NOMO-1 treated with dmso at 0.1 percent for 144 hours (cell line): ENCODE measurements at regions not wholly inside any gene's neighbourhood (a gene's known extent, or its start where the extent isn't known, plus 50 kb on each side); places are given as distances from the start of the nearest gene placed in this dataset.

Source experiments
- DNase-seq: peaks from one replicate; lab custom pipeline; 2025; ENCODE audit not compliant: unreplicated experiment; lab: John Stamatoyannopoulos, UW

DNA sequence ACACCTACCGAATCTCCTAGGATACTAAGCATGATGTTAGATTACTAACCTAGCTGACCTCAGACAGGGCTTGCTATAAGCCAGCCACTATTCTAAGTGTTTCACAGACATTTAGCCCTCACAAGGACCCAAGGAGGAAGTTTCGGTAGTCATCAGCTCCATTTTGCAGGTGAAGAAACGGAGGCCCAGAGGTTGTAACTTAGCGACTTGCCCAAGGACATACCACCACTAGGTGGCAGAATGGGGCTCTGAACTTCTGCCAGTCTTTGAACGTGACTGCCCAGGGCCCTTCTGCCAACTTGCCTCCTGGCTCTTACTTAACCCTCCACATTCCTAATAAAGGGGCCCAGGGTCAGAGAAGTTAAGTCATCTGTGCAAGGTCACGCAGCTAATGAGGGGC is 283.5 kb downstream of the C1orf94 start:
- DNase-seq = peak; percentile 1

DNA sequence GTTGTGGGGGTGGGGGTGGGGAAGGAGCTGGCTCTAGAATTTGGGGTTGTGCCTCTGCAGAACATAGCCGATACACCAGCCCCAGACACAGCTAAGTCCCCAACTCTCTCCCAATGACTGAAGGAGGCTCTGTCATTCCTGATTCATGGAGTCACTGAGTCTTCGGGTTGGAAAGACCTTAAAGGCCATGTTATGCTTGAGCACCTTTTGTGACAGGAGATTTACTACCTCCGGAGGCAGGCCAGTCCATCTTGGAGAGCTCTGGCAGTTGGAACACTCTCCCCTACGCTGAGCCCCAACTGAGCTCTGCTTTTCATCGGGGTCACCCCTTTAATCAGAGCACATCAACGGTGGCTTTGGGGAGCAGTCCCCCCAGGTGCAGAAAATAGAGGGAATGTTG is 284.4 kb upstream of the GJB5 start:
- no peak for DNase-seq

DNA sequence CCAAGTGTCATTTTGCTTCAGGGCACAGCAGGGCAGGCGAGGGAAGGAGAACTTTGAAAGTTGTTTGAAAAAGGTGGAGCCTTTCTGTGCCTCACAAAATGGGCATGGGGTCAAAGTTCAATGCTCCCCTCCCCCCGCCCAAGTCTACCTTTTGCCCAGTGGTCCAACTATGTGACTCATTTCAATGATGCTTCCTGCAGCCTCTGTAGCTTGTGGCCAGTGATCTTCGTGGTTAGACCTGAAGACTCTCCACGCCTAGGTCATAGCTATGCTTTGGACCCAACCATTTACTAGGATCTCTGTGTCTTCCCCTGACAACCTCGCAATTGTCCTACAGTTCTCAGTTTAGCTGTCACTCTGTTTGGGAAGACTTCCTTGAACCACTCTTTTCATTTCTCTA is 280.3 kb upstream of the GJB5 start:
- DNase-seq = no peak

DNA sequence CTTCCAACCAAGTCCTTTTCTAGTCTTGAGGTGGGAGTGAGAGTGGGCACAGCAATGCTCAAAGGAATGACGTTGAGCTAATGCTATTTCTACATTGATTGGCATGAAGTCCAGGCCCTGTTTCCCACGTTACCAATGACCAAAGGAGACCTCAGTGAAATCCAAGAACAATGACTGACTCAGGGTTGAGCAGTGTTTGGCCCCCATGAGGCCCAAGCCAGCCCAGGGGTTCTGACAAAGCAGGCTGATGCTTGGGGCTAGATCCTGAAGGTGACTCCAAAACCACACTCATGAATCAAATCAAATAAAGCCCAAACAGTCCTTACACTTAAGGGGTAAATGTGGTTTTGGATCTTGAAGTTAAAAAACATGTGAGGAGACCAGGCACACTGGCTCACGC is 278.5 kb upstream of the GJB5 start:
- no peak for DNase-seq

DNA sequence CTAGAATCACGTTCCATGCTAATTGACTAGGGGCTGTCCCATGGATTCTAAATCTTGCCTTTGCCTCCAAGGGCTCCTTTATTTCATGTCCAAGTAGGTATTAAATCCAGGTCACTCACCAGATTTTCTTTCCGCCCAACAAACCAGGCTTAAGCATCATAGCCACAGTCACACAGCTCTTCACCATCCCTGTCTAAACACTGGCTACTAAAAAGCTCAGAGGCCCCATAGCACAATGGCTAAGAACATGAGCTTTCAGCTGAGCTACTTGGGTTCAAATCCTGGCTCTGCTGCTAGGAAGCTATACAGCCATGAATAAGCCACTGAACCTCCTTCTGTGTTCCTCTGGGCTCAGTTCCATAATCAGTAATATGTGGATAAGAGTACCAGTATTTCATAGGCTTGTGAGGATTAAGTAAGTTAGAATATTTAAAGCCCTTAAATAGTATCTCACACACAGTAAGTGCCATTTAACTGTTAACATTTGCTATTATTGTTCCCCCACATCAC is 277.2 kb upstream of the GJB5 start:
- no peak for DNase-seq

DNA sequence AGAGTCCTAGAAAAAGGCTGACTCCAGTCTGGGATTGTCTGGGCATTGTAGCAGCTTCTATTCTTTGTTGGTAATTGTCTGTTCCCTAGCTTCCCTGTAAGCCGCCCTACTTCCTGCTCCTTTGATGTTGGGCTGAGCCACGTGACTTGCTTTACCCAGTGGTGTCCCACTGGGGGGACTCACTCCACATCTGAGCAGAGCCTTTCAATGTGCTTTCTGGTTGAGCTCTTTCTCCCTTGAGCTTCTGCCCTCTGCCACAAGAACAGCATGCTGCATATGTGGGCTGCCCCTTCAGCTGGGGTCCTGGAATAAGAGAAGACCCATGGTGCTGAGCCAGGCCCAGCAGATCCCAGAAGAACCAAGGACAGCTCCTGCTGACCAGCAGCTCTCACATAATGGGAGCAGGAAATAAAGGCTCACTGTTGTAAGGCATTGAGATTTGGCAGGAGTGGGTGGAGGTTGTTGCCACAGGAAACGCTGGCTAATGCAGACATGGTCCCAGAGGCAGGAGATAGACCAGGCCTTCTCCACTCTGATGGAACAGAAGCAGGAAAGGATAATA is 276.3 kb upstream of the GJB5 start:
- DNase-seq = no peak

DNA sequence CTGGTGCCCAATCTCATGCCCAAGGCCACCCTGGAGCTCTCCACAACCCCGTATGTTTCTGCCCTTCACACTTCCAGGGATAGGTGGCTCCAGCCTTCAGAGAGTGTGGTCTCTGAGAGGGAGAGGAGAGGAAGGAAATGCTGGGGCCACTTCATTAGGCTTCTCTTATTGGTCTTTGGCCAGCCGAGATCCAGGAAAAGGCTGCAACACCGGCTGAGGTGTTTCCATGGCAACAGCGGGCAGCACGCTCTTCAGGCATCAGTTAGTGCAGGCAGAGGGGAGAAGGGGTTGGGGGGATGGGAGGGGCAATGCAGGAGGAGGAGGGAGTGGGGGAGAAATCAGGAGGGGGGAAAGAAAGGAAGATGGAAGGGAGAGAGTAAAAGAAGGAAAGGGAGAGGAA is 275.1 kb upstream of the GJB5 start:
- no peak for DNase-seq

DNA sequence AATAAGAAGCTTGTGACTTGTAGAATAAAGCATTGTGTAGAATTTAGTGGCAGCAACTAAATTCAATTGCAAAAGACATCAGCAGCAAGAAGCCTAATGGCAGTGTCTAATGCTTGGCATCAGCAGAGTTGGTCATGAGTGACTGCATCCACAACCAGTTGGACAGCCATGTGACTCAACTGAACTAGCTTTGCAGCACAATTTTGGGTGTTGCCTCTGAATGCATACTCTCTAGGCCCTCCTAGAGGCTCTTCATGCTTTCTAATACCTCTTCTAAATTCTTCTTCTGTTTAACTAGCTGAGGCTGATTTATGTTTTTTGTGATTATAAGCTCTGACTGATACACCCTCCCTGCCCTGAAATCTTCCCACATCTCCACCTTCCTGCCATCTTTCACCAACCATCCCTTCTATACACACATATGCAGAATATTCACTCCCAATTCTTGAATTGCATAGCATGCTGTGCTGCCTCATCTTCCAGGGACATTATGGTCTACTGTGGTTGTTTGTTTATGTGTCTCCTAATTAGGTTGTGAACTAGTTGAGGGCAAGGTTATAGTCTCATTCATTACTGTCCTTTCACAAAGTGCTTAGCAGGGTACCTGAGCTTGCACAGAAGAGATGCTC is 266.7 kb upstream of the GJB5 start:
- DNase-seq = no peak

DNA sequence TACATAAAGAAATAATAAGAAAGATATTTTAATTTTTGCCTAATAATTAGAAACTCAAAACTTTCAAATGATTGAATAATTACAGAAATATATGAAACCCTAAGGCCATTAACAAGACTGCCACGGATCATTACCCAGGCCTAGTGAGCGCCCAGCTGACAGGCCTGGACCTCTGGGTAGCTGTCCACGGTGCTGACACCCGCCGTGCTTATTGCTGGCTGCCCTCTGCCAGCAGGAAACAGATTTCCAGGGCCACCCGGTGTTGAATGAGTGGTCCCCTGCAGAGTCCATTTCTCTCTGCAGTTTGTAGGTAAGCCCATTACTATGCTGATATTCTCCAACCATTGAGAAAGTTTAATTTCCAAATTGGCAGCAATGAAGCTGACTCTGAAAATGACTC is 254.4 kb upstream of the GJB5 start:
- DNase-seq = no peak

DNA sequence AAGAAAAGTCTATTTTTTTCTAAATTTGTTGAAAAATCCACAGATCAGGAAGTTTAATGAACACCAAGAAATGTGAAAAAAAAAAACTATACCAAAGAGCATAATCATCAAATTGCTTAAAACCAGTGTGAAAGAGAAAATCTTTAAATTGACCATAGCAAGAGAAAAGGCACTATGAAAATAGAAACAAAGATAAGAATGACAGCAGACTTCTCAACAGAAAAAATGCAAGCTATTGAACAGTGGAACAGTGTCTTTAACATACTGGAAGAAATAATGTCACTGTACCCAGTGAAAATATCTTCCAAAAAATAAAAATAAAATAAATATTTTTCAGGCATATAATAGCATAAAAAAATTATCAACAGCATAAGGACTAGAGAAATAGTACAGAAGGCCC is 243.0 kb upstream of the GJB5 start:
- no peak for DNase-seq

DNA sequence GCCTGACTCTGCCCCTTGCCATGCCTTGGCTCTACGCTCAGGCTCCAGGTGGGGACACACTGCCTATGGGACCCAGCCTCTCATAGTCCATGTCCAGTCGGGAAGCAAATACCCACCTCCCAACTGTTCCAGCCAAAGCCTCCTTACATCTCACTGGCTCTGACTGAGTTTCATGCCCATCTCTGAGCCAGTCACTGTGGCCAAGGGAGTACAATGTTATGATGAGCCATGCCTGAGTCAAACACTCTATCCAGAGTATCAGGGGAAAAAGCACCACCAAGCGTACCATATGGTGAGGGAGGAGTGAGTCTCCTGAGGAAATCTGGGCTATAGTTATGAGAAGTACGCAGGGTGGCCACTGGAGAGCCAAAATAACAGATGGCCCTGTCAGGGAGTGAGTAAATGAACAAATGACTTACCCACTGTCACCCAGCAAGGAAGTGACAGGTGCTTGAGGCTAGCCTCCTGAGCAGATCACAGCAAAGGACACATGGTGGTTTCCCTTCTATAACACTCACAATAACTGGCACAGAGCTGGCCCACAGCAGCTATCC is 236.6 kb upstream of the GJB5 start:
- DNase-seq = no peak

DNA sequence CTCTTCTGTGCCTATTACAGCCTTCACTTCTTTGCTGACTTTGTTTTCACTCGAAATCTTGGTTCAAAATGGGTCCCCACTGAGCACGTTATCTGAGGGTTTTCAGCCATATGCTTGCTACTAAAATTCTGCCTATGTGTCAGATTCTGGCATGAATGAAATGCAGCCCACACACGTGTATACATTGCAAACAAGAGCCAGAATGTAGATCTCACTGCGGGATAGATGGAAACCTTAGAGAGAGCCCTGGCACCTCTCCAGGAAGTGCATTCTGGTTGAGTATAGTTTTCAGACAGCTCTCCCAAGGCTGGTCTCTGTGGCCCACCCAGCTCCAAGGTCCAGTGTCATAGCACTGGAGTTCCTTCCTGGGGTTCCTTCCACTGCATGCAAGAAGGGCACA is 234.7 kb upstream of the GJB5 start:
- no peak for DNase-seq

DNA sequence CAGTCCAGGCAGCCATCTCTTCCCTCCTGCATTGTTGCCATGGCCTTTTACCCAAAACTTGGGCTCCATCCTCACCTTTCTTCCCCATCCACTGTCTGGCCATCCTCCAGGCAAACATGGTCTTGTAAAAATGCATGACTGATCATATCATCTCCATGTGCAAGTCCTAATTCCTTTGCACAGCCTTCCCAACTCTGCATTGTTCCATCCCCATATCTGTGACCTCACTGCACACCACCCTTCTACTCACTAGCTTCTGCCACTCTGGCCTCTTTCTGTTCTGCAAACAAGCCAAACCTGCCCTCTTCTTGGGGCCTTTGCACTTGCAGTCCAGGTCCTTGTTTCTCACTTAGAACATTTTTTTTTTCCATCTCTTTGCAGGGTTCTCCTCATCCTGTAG is 230.1 kb upstream of the GJB5 start:
- no peak for DNase-seq

DNA sequence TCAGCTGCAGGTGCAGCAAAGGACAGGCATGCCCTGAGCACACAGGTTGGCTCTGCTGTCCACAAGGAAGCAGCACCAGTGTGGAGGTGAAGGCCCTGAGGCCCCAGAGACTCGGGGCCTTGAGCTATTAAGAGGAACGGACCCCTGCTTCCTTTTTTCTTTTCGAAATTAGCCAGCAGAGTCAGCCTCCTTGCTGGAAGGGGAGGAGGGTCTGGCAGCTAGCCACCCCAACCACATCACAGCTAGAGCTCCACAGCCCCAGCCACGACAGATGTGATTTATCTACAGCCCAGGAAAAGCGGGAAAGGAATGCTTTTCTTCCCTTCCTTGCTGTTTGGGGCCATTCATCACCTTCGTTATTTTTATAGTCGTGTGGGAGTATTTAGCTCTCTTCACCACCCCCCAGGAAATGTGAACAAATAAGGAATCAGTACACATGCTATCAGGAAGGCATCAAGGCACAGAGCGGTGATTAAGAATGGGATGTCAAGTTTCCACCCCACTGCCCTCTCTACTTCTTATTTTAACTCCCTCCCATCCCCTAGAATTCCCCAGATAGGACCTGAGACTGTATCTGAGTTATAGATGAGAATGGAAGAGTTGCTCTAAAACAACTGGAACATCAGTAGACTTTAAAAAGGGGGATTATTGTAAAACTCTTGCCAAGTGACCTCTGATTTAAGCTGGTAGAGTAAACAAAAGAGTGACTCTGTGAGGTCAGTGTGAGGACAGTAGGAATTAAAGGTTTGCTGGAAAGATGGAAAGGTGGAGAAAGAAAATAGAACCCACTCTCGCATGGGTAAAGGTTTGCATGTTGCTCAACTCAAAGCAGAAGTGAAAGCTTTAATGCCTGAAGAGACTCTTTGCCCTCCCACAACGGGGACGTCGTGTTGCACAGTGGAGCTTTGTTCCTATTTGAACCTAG is 224.7 kb upstream of the GJB5 start:
- no peak for DNase-seq

DNA sequence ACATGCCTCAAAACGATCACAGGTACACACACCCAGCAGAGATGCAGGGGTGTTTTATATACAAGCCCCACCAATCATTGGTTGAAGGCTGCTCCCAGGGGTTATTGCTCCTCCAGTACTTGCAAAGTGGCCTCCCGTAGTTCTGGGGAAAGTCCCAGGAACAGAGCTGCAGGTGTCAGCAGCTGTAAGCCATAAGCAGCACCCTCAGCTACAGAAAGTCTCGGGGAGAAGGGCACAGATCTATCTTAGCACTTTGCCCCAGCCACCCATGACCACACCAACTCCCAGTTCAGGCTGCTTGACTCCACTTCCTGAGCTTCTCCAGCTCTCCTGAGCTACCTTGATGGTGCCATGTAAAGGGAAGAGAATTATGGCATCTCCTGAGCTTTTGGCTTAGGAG is 222.7 kb upstream of the GJB5 start:
- DNase-seq = no peak

DNA sequence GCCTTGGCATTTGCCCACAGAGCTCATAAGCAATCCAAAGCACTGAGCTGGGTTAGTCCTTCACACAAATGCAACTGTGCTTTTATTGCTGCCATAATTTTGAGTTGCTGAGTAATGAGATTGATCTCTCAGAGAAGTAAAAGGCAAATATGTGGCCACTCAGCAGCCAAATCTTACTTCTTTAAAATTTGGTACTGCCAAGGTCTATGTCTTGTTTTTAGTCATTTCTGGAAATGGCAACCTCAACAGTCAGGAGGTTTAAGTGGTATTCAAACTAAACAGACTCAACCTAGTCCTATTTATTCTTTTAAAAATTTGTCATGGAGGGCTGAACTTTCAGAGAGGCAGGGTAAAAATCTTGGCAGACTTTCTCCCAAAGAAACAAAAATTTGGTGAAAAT is 216.4 kb upstream of the GJB5 start:
- DNase-seq = no peak

DNA sequence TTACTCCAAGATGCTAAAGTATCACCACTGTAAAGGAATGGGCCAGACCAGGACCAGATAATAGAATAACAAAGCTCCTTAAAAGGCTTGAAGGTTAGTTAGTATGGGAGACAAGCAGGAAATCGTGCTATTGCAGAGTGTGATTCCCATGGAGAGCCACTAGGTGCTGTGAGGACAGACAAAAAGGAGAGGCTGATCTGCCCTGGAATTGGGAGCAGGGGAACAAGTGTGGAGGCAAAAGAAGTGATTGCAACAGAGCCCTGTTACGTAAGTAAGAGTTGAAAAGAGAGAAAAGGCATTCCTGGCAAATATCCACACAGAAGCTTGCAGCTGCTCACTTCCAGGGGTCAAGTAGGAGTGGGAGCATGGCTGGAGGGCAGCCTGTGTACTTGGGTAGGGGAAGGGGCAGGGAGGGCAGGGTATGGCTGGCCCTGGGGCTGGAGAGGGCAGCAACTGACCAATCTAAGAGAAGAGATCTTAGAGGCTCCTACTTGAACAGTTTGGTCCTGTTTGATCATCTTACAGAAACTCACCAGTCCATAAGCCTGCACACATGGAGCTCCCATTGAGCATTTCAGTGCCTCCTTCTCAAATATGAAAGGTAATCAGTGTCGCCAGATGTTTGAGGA is 207.7 kb upstream of the GJB5 start:
- DNase-seq = no peak

DNA sequence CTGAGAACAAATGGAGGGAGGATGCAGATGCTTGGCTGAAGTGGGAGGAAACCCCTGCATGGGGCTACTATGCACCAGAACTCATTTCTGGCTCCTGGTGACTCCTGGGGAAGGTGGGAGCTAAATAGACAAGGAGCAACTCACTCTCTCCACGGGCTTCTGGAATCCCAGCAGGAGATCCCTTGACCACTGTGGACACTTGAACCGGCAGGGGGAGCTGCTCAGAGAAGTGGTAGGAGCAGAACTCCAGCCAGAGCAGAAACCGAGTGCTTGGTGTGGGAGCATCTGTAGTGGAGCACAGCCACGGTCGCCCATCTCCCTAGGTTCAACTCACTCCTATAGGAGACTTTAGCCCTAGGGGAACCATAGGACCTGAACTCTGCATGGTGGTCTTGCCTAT is 205.6 kb upstream of the GJB5 start:
- no peak for DNase-seq

DNA sequence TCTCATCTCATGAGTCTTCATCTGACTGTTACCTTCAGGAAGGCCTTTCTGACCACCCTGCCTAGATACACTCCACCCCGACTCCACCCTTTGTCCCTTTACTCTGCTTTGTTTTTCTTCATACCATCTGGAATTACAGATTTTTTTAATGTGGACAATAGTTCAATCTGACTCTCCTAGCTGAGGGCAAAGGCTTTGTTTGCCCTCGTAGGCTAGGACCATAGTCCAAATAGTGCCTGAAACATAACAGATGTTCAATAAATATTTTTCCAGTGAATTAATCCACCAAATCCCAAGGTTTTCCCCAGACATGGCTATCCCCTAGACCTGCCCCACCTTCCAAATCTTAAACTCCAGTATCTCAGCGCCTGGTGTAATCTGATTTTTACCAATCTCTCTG is 176.5 kb upstream of the GJB5 start:
- no peak for DNase-seq

DNA sequence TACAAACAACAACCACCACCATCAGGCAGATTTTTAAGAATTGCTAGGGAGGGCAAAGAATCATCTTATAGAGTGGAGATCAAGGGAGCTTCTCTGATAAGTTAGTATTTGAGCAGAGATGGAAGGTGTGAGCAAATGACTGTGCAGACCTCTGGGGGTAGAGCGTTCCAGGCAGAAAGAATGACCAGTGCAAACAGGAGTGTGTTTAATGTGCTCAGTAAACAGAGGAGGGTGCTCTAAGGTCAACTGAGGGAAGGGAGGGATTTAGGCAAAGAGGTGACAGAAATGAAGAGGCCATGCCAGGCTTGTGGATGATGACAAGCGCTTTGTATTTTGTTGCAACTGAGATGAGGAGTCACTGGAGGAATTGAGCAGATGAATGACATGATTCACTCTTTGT is 172.5 kb upstream of the GJB5 start:
- DNase-seq = no peak

DNA sequence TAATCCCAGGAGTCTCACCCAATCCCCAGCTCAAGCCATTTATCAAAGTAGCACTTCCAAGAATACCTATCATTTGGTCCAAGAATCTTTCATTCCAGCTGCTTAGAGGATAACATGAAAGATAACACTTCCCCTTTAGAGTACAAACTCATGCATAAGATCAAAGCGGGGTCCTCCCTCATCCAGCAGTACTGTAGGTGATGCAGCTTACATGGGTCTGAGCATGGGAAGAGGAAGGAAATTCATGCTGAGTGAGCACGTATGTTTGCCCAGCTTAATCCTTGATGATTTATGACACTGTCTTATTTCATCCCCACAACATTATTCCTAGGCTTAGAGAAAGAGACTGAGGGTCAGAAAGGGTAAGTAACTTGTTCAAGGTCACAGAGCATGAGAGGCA is 167.1 kb upstream of the GJB5 start:
- no peak for DNase-seq
